MM.1S (cell line): ENCODE measurements at regions not wholly inside any gene's neighbourhood (a gene's known extent, or its start where the extent isn't known, plus 50 kb on each side); places are given as distances from the start of the nearest gene placed in this dataset.

ENCODE experiments used
- CTCF ChIP-seq: fragments of 300-600 bp; sonication (generic); IDR thresholded peaks from 2 replicates; pipeline ENCODE4 v1.5.1; 2016; ENCODE audit warnings: antibody characterized with exemption, low read length, mixed read lengths
- EZH2phosphoT487 ChIP-seq: fragments of 300-600 bp; sonication (generic); IDR thresholded peaks from 2 replicates; pipeline ENCODE4 v1.6.1; 2018; ENCODE audit warnings: antibody characterized with exemption, low read length

GRCh38 chr14:43198465-43198864 is 1308.6 kb downstream of the FSCB start:
- TF ChIP-seq CTCF (no peak), EZH2phosphoT487 (no peak)
